IMR-90 (cell line): ENCODE measurements at regions not wholly inside any gene's neighbourhood (a gene's known extent, or its start where the extent isn't known, plus 50 kb on each side); places are given as distances from the start of the nearest gene placed in this dataset.

Experiments
- ATAC-seq: fragments of 200-7000 bp; cut with Tn5 transposase; 2 replicates; pipeline ENCODE4 v1.9.1; 2020; ENCODE audit warnings: low read depth, mild to moderate bottlenecking, moderate library complexity
- BruUV-seq: library from RNA; stranded (reverse); fragments of 400-500 nt; replicated peaks from 2 replicates; lab custom pipeline; 2021; lab: Mats Ljungman, UMichigan
- CTCF ChIA-PET: fragments of 300-600 bp; formaldehyde crosslinking; extraction: SDS; loops from one replicate; lab custom pipeline; 2021; ENCODE audit warnings: antibody characterized with exemption; lab: Yijun Ruan, JAX
- POLR2A ChIA-PET: fragments of 300-600 bp; sonication (Branson Sonifier 250); formaldehyde crosslinking; loops from one replicate; lab custom pipeline; 2022; ENCODE audit warnings: antibody characterized with exemption; ENCODE audit not compliant: unreplicated experiment; lab: Charles Lee
- DNase-seq: peaks from one replicate; pipeline ENCODE4 v3.0.0; 2013
- H2AFZ ChIP-seq: replicated peaks from 2 replicates; pipeline ENCODE3; 2013; ENCODE audit warnings: low read length, mild to moderate bottlenecking; ENCODE audit not compliant: poor library complexity
- H2AK5ac ChIP-seq: 2 replicates; pipeline ENCODE4 v1.6.1; 2013; ENCODE audit warnings: low read depth, low read length, inconsistent platforms
- H2AK9ac ChIP-seq: replicated peaks from 2 replicates; pipeline ENCODE3; 2013; ENCODE audit warnings: mild to moderate bottlenecking, low read depth, low read length, moderate library complexity; ENCODE audit not compliant: poor library complexity
- H2BK120ac ChIP-seq: 2 replicates; pipeline ENCODE4 v1.6.1; 2013; ENCODE audit warnings: low read depth, low read length, inconsistent platforms
- H2BK15ac ChIP-seq: 3 replicates; pipeline ENCODE4 v1.6.1; 2013; ENCODE audit warnings: low read depth, low read length, inconsistent platforms
- H2BK20ac ChIP-seq: 2 replicates; pipeline ENCODE4 v1.6.1; 2013; ENCODE audit warnings: low read depth, mild to moderate bottlenecking, inconsistent platforms, low read length, moderate library complexity
- H2BK5ac ChIP-seq: 2 replicates; pipeline ENCODE4 v1.6.1; 2013; ENCODE audit warnings: mild to moderate bottlenecking, low read depth, low read length, inconsistent platforms; ENCODE audit not compliant: poor library complexity, severe bottlenecking
- H3K14ac ChIP-seq: replicated peaks from 2 replicates; pipeline ENCODE4 v1.6.1; 2013; ENCODE audit warnings: low read depth, low read length, inconsistent platforms
- H3K18ac ChIP-seq: 2 replicates; pipeline ENCODE4 v1.6.1; 2013; ENCODE audit warnings: low read depth, low read length, control low read depth
- H3K23ac ChIP-seq: 2 replicates; pipeline ENCODE4 v1.6.1; 2013; ENCODE audit warnings: low read depth, low read length, inconsistent platforms
- H3K27ac ChIP-seq: 2 replicates; pipeline ENCODE4 v1.5.1; 2013; ENCODE audit warnings: mild to moderate bottlenecking, control low read depth, low read length; ENCODE audit not compliant: insufficient read depth
- H3K27me3 ChIP-seq: 2 replicates; pipeline ENCODE4 v1.6.1; 2013; ENCODE audit warnings: low read length; ENCODE audit not compliant: control insufficient read depth, insufficient read depth
- H3K36me3 ChIP-seq: 2 replicates; pipeline ENCODE4 v1.6.1; 2013; ENCODE audit warnings: low read length, mixed read lengths; ENCODE audit not compliant: control insufficient read depth, insufficient read depth
- H3K4ac ChIP-seq: 2 replicates; pipeline ENCODE4 v1.6.1; 2013; ENCODE audit warnings: low read depth, low read length, inconsistent platforms
- H3K4me1 ChIP-seq: 2 replicates; pipeline ENCODE4 v1.6.1; 2013; ENCODE audit warnings: low read length, mixed read lengths; ENCODE audit not compliant: control insufficient read depth, insufficient read depth
- H3K4me2 ChIP-seq: 2 replicates; pipeline ENCODE4 v1.6.1; 2013; ENCODE audit warnings: low read depth, mild to moderate bottlenecking, control low read depth, low read length, moderate library complexity
- H3K4me3 ChIP-seq: 2 replicates; pipeline ENCODE4 v1.5.1; 2013; ENCODE audit warnings: low read depth, mild to moderate bottlenecking, control low read depth, low read length, moderate library complexity; ENCODE audit not compliant: insufficient read depth
- H3K56ac ChIP-seq: 2 replicates; pipeline ENCODE4 v1.6.1; 2013; ENCODE audit warnings: low read length, inconsistent platforms; ENCODE audit not compliant: insufficient read depth; ENCODE audit errors: extremely low read depth
- H3K79me1 ChIP-seq, 2 experiments: 2 replicates each; pipeline ENCODE4 v1.6.1; 2013; ENCODE audit warnings: low read length in 2 of 2, inconsistent platforms in 1 of 2, low read depth in 1 of 2
- H3K9ac ChIP-seq: 2 replicates; pipeline ENCODE4 v1.6.1; 2013; ENCODE audit warnings: low read depth, low read length, control low read depth
- H3K9me1 ChIP-seq: 2 replicates; pipeline ENCODE4 v1.6.1; 2013; ENCODE audit warnings: low read length, inconsistent platforms; ENCODE audit not compliant: insufficient read depth
- H3K9me3 ChIP-seq: 2 replicates; pipeline ENCODE4 v1.6.1; 2013; ENCODE audit warnings: low read length; ENCODE audit not compliant: control insufficient read depth, insufficient read depth
- H4K20me1 ChIP-seq: 2 replicates; pipeline ENCODE4 v1.6.1; 2013; ENCODE audit warnings: low read length, inconsistent platforms; ENCODE audit not compliant: insufficient read depth
- H4K5ac ChIP-seq: 2 replicates; pipeline ENCODE4 v1.6.1; 2013; ENCODE audit warnings: mild to moderate bottlenecking, low read depth, low read length, control low read depth
- H4K8ac ChIP-seq, 2 experiments: 2 replicates each; pipeline ENCODE4 v1.6.1; 2013; ENCODE audit warnings: low read depth in 2 of 2, low read length in 2 of 2, control low read depth in 1 of 2, inconsistent platforms in 1 of 2
- H4K91ac ChIP-seq: 2 replicates; pipeline ENCODE4 v1.6.1; 2013; ENCODE audit warnings: low read depth, low read length, inconsistent platforms; ENCODE audit not compliant: insufficient read depth
- BHLHE40 ChIP-seq: fragments of 150-350 bp; IDR thresholded peaks from 2 replicates; pipeline ENCODE4 v1.6.1; 2016; ENCODE audit warnings: mild to moderate bottlenecking, low read depth, low read length
- CEBPB ChIP-seq: IDR thresholded peaks from 2 replicates; pipeline ENCODE4 v1.6.1; 2012; ENCODE audit warnings: low read depth, low read length, improper control_type of control experiment
- CHD1 ChIP-seq: IDR thresholded peaks from 2 replicates; pipeline ENCODE4 v1.6.1; 2012; ENCODE audit warnings: low read depth, low read length, improper control_type of control experiment
- ELK1 ChIP-seq: fragments of 150-350 bp; IDR thresholded peaks from 2 replicates; pipeline ENCODE4 v1.6.1; 2016; ENCODE audit warnings: low read depth, mild to moderate bottlenecking, low read length, moderate library complexity, borderline replicate concordance
- FOS ChIP-seq: fragments of 150-350 bp; IDR thresholded peaks from 2 replicates; pipeline ENCODE4 v1.6.1; 2016; ENCODE audit warnings: low read depth, low read length
- MAFK ChIP-seq: IDR thresholded peaks from 2 replicates; pipeline ENCODE4 v1.6.1; 2012; ENCODE audit warnings: low read depth, low read length, improper control_type of control experiment
- MAZ ChIP-seq: IDR thresholded peaks from 2 replicates; pipeline ENCODE4 v1.6.1; 2012; ENCODE audit warnings: low read depth, mild to moderate bottlenecking, low read length, improper control_type of control experiment, moderate library complexity, borderline replicate concordance
- MXI1 ChIP-seq: IDR thresholded peaks from 2 replicates; pipeline ENCODE4 v1.6.1; 2012; ENCODE audit warnings: low read depth, mild to moderate bottlenecking, low read length, moderate library complexity, borderline replicate concordance
- POLR2A ChIP-seq: IDR thresholded peaks from 2 replicates; pipeline ENCODE4 v1.6.1; 2012; ENCODE audit warnings: mild to moderate bottlenecking, low read depth, low read length
- RFX5 ChIP-seq: IDR thresholded peaks from 2 replicates; pipeline ENCODE4 v1.8.0; 2012; ENCODE audit warnings: low read depth, mild to moderate bottlenecking, low read length, moderate library complexity
- SMC3 ChIP-seq: fragments of 150-350 bp; IDR thresholded peaks from 2 replicates; pipeline ENCODE4 v1.6.1; 2016; ENCODE audit warnings: low read depth, mild to moderate bottlenecking, antibody characterized with exemption, low read length, moderate library complexity
- USF2 ChIP-seq: fragments of 150-350 bp; IDR thresholded peaks from 2 replicates; pipeline ENCODE4 v1.6.1; 2017; ENCODE audit warnings: mild to moderate bottlenecking, antibody characterized with exemption, low read length, low read depth
- WGBS, 2 experiments: methylation state at CpG; one replicate each; pipeline versions ENCODE4 v1.1.5 to v1.1.7; 2013; ENCODE audit warnings: missing lambda C conversion rate in 2 of 2; ENCODE audit not compliant: insufficient read length in 1 of 2; ENCODE audit errors: extremely low coverage in 2 of 2; 5-methylcytosine and 5-hydroxymethylcytosine counted together
- dilution Hi-C: fragments of 300-500 bp; cut with HindIII; formaldehyde crosslinking; loops from one replicate; pipeline ENCODE4 v1.14.3; 2018; ENCODE audit warnings: low sequenced_read_pairs; ENCODE audit not compliant: unreplicated experiment
- in situ Hi-C: fragments of 300-500 bp; cut with MboI; formaldehyde crosslinking; loops from 3 replicates; pipeline ENCODE4 v1.14.3; 2019; ENCODE audit warnings: low sequenced_read_pairs, inconsistent platforms, mixed read lengths
- intact Hi-C: fragments of 100-400 bp; cut with micrococcal nuclease; formaldehyde crosslinking; loops from 2 replicates; pipeline ENCODE4 v1.10.0; 2022
- TF ChIP-seq, protein P1 (sequence below): conservative IDR thresholded peaks from 2 replicates; pipeline ENCODE4 v1.5.1; 2012; ENCODE audit warnings: mild to moderate bottlenecking, low read depth, low read length, improper control_type of control experiment

GRCh38 chr4:31918891-31919290, 1198.7 kb downstream of the PCDH7 start:
- H2BK120ac ChIP-seq: no peak overlapping the region
- dilution Hi-C loops: no loop called here
- no CpG with 5 or more reads among the region's 5 CpGs for WGBS, 2 experiments
- no peak overlapping the region for H4K91ac ChIP-seq
- H2BK5ac ChIP-seq: no peak overlapping the region
- H3K9me3 ChIP-seq: peaks cover 5% of the 10 kb centered on the region; the same call in 1 of the 2 replicates
- H4K20me1 ChIP-seq: no peaks in the 10 kb centered on the region
- no peaks in the 10 kb centered on the region for H3K27me3 ChIP-seq
- ATAC-seq (no peak), DNase-seq (no peak)
- intact Hi-C loops: no loop called here
- no TSS peak for BruUV-seq
- H4K5ac ChIP-seq: no peak overlapping the region
- H3K14ac ChIP-seq: no peak overlapping the region
- no peaks in the 10 kb centered on the region for H3K9me1 ChIP-seq
- no peak overlapping the region for H3K23ac ChIP-seq
- ChIA-PET CTCF (no interaction called here), POLR2A (interaction anchor here (0.5 kb wide), 1 partner anchor 71 kb away, joined by 3 read pairs; no protein-coding TSS in a partner anchor)
- in situ Hi-C loops: no loop called here
- no peak overlapping the region for H3K4me3 ChIP-seq
- H4K8ac ChIP-seq: no peak overlapping the region
- no peaks in the 10 kb centered on the region for H3K4me1 ChIP-seq
- H3K36me3 ChIP-seq: no peaks in the 10 kb centered on the region
- H3K4me2 ChIP-seq: no peak overlapping the region
- H3K56ac ChIP-seq: no peak overlapping the region
- H3K4ac ChIP-seq: no peak overlapping the region
- H3K18ac ChIP-seq: no peak overlapping the region
- H2BK15ac ChIP-seq: no peak overlapping the region
- no peak overlapping the region for H3K27ac ChIP-seq
- no peak for TF ChIP-seq SMC3
- TF ChIP-seq, protein P1, sequence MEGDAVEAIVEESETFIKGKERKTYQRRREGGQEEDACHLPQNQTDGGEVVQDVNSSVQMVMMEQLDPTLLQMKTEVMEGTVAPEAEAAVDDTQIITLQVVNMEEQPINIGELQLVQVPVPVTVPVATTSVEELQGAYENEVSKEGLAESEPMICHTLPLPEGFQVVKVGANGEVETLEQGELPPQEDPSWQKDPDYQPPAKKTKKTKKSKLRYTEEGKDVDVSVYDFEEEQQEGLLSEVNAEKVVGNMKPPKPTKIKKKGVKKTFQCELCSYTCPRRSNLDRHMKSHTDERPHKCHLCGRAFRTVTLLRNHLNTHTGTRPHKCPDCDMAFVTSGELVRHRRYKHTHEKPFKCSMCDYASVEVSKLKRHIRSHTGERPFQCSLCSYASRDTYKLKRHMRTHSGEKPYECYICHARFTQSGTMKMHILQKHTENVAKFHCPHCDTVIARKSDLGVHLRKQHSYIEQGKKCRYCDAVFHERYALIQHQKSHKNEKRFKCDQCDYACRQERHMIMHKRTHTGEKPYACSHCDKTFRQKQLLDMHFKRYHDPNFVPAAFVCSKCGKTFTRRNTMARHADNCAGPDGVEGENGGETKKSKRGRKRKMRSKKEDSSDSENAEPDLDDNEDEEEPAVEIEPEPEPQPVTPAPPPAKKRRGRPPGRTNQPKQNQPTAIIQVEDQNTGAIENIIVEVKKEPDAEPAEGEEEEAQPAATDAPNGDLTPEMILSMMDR: no peak
- no peak for TF ChIP-seq CHD1
- no peak for TF ChIP-seq MXI1
- TF ChIP-seq RFX5: no peak
- TF ChIP-seq USF2: no peak
- TF ChIP-seq POLR2A: no peak
- no peak for TF ChIP-seq MAZ
- no peak for TF ChIP-seq MAFK
- no peak for TF ChIP-seq CEBPB
- no peak for TF ChIP-seq ELK1
- no peak for TF ChIP-seq FOS
- no peak for TF ChIP-seq BHLHE40
- no peak overlapping the region for H2AK9ac ChIP-seq
- H3K9ac ChIP-seq: no peak overlapping the region
- no peak overlapping the region for H2AFZ ChIP-seq
- H2AK5ac ChIP-seq: no peak overlapping the region
- no peak overlapping the region for H2BK20ac ChIP-seq
- no peaks in the 10 kb centered on the region for H3K79me1 ChIP-seq
